Mesendoderm (in vitro differentiated cells): ENCODE measurements at regions not wholly inside any gene's neighbourhood (a gene's known extent, or its start where the extent isn't known, plus 50 kb on each side); places are given as distances from the start of the nearest gene placed in this dataset.
A peak's percentile ranks its signal among the peaks of the same experiment; 100 is the strongest.

Source experiments
- DNase-seq: peaks from one replicate; pipeline ENCODE4 v3.0.0; 2013
- H2AK5ac ChIP-seq: 2 replicates; pipeline ENCODE4 v1.6.1; 2013; ENCODE audit warnings: low read length, inconsistent platforms
- H2BK120ac ChIP-seq: 2 replicates; pipeline ENCODE4 v1.6.1; 2013; ENCODE audit warnings: low read depth, mild to moderate bottlenecking, low read length, moderate library complexity, mixed read lengths
- H2BK15ac ChIP-seq: replicated peaks from 2 replicates; pipeline ENCODE4 v1.6.1; 2013; ENCODE audit warnings: low read depth, mild to moderate bottlenecking, moderate library complexity
- H2BK5ac ChIP-seq: 2 replicates; pipeline ENCODE4 v1.6.1; 2013; ENCODE audit warnings: low read length, inconsistent platforms
- H3K18ac ChIP-seq: 2 replicates; pipeline ENCODE4 v1.6.1; 2013; ENCODE audit warnings: mild to moderate bottlenecking, low read length, mixed read lengths
- H3K23ac ChIP-seq: one replicate; pipeline ENCODE4 v1.6.1; 2013; ENCODE audit warnings: low read length
- H3K27ac ChIP-seq: 2 replicates; pipeline ENCODE4 v1.5.1; 2013; ENCODE audit warnings: low read depth, mild to moderate bottlenecking, inconsistent platforms, low read length, moderate library complexity
- H3K27me3 ChIP-seq: 2 replicates; pipeline ENCODE4 v1.6.1; 2013; ENCODE audit warnings: low read length, control low read depth, mild to moderate bottlenecking, inconsistent platforms; ENCODE audit not compliant: insufficient read depth, poor library complexity
- H3K36me3 ChIP-seq: 2 replicates; pipeline ENCODE4 v1.6.1; 2013; ENCODE audit warnings: low read length, inconsistent platforms; ENCODE audit not compliant: control insufficient read depth, insufficient read depth
- H3K4ac ChIP-seq: one replicate; pipeline ENCODE4 v1.6.1; 2013; ENCODE audit warnings: low read depth, mild to moderate bottlenecking, low read length, moderate library complexity
- H3K4me1 ChIP-seq: 2 replicates; pipeline ENCODE4 v1.6.1; 2013; ENCODE audit warnings: low read depth, low read length, inconsistent platforms; ENCODE audit not compliant: control insufficient read depth
- H3K4me2 ChIP-seq: 2 replicates; pipeline ENCODE4 v1.6.1; 2013; ENCODE audit warnings: low read length
- H3K4me3 ChIP-seq: 2 replicates; pipeline ENCODE4 v1.5.1; 2013; ENCODE audit warnings: mild to moderate bottlenecking, low read length
- H3K56ac ChIP-seq: one replicate; pipeline ENCODE4 v1.6.1; 2013; ENCODE audit warnings: low read length
- H3K79me1 ChIP-seq: 2 replicates; pipeline ENCODE4 v1.6.1; 2013; ENCODE audit warnings: low read length, inconsistent platforms
- H3K79me2 ChIP-seq: 2 replicates; pipeline ENCODE4 v1.6.1; 2013; ENCODE audit warnings: mild to moderate bottlenecking, low read length; ENCODE audit not compliant: control insufficient read depth, insufficient read depth
- H3K9ac ChIP-seq: 2 replicates; pipeline ENCODE4 v1.6.1; 2013; ENCODE audit warnings: low read length, inconsistent platforms
- H4K5ac ChIP-seq: one replicate; pipeline ENCODE4 v1.6.1; 2013; ENCODE audit warnings: low read length
- H4K8ac ChIP-seq: one replicate; pipeline ENCODE4 v1.6.1; 2013; ENCODE audit warnings: low read depth, mild to moderate bottlenecking, control low read depth, low read length, moderate library complexity
- WGBS: extraction: QIAGEN DNeasy Blood & Tissue Kit; methylation state at CpG from one replicate; pipeline ENCODE4 v1.1.7; 2013; ENCODE audit warnings: low lambda C conversion rate, missing lambda C conversion rate; ENCODE audit not compliant: insufficient coverage; ENCODE audit errors: extremely low coverage; 5-methylcytosine and 5-hydroxymethylcytosine counted together

DNA sequence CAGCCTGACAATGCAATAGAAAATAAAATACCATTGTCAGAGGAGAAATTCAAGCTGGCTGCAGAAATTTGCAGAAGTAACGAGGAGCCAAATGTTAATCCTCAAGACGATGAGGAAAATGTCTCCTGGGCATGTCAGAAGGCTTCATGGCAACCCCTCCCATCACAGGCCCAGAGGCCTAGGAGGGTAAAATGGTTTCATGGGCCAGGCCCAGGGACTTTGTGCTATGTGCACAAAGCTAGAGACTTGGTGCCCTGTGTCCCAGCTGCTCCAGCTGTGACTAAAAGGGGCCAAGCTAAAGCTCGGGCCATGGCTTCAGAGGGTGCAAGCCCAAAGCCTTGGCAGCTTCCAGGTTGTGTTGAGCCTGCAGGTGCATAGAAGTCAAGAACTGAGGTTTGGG is 431.7 kb downstream of the LMO7 start:
- Histone ChIP-seq H2BK5ac (no peak overlapping the region), H4K5ac (no peak overlapping the region), H4K8ac (no peak overlapping the region)

GRCh38 chr13:76053181-76053580 is 417.1 kb downstream of the LMO7 start:
- no peak overlapping the region for H3K27ac ChIP-seq
- no peaks in the 10 kb centered on the region for H3K4me1 ChIP-seq
- H2AK5ac ChIP-seq: no peak overlapping the region
- H3K36me3 ChIP-seq: no peaks in the 10 kb centered on the region
- no peak overlapping the region for H2BK5ac ChIP-seq
- no peaks in the 10 kb centered on the region for H3K27me3 ChIP-seq
- no peak overlapping the region for H3K23ac ChIP-seq
- no peak overlapping the region for H3K56ac ChIP-seq
- H3K79me2 ChIP-seq: no peaks in the 10 kb centered on the region
- H3K4me3 ChIP-seq: no peak overlapping the region
- no peak overlapping the region for H3K4ac ChIP-seq
- H3K79me1 ChIP-seq: no peaks in the 10 kb centered on the region
- H4K8ac ChIP-seq: no peak overlapping the region
- no peak overlapping the region for H3K9ac ChIP-seq
- H3K18ac ChIP-seq: no peak overlapping the region
- no peak overlapping the region for H3K4me2 ChIP-seq
- DNase-seq: peak; percentile 39
- WGBS: no CpG with 5 or more reads among the region's 1 CpG
- H2BK120ac ChIP-seq: no peak overlapping the region
- no peak overlapping the region for H2BK15ac ChIP-seq
- H4K5ac ChIP-seq: no peak overlapping the region

More for the DNA sequence above, 431.7 kb downstream of the LMO7 start:
- no peak overlapping the region for H3K4me3 ChIP-seq
- no peak overlapping the region for H3K56ac ChIP-seq
- no peak overlapping the region for H3K23ac ChIP-seq
- H3K4ac ChIP-seq: no peak overlapping the region
- no peaks in the 10 kb centered on the region for H3K4me1 ChIP-seq
- no peak overlapping the region for H3K4me2 ChIP-seq
- H2BK15ac ChIP-seq: no peak overlapping the region
- H3K27ac ChIP-seq: no peak overlapping the region
- no peaks in the 10 kb centered on the region for H3K27me3 ChIP-seq
- H3K79me1 ChIP-seq: no peaks in the 10 kb centered on the region
- H2BK120ac ChIP-seq: no peak overlapping the region
- H3K36me3 ChIP-seq: no peaks in the 10 kb centered on the region
- WGBS: no CpG with 5 or more reads among the region's 3 CpGs
- no peak for DNase-seq
- H2AK5ac ChIP-seq: no peak overlapping the region
- no peak overlapping the region for H3K18ac ChIP-seq
- no peaks in the 10 kb centered on the region for H3K79me2 ChIP-seq
- H3K9ac ChIP-seq: no peak overlapping the region

DNA sequence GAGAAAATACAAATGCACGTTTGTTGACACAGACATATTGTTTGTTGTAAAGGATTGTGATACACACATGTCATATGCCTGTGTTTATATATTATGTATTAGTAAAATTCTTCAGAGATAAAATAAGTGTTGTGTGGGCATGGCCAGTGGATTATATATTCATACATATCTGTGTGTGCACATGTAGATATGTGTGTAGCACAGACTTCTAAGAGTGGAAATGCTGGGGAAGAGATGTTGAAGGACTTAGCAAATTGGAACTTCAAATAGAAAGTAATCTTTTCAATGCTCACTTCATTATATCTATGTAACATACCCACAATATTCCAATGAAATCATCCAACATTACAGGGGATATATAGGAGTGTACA is 413.2 kb downstream of the LMO7 start:
- Histone ChIP-seq H3K9ac (no peak overlapping the region), H3K4me2 (no peak overlapping the region), H3K4me1 (no peaks in the 10 kb centered on the region), H3K4ac (no peak overlapping the region), H3K27ac (no peak overlapping the region), H4K8ac (no peak overlapping the region), H3K56ac (no peak overlapping the region), H2BK120ac (no peak overlapping the region), H2BK15ac (no peak overlapping the region), H3K4me3 (no peak overlapping the region), H3K23ac (no peak overlapping the region), H2BK5ac (no peak overlapping the region), H2AK5ac (no peak overlapping the region), H3K79me1 (no peaks in the 10 kb centered on the region), H3K27me3 (no peaks in the 10 kb centered on the region), H4K5ac (no peak overlapping the region), H3K36me3 (no peaks in the 10 kb centered on the region), H3K18ac (no peak overlapping the region), H3K79me2 (no peaks in the 10 kb centered on the region)
- no peak for DNase-seq
- WGBS: no CpG with 5 or more reads among the region's 1 CpG

- Histone ChIP-seq H4K5ac (no peak overlapping the region), H3K4me1 (no peaks in the 10 kb centered on the region), H2BK15ac (no peak overlapping the region), H3K23ac (no peak overlapping the region), H2BK5ac (no peak overlapping the region), H3K4ac (no peak overlapping the region), H3K27ac (no peak overlapping the region), H4K8ac (no peak overlapping the region), H2BK120ac (no peak overlapping the region), H3K9ac (no peak overlapping the region), H3K56ac (no peak overlapping the region), H3K36me3 (no peaks in the 10 kb centered on the region), H3K79me2 (no peaks in the 10 kb centered on the region), H2AK5ac (no peak overlapping the region), H3K18ac (no peak overlapping the region), H3K4me3 (no peak overlapping the region), H3K27me3 (no peaks in the 10 kb centered on the region), H3K79me1 (no peaks in the 10 kb centered on the region), H3K4me2 (no peak overlapping the region)
- no peak for DNase-seq
- no CpG with 5 or more reads among the region's 3 CpGs for WGBS
These were observed 412.7 kb downstream of the LMO7 start for GRCh38 chr13:76048675-76049375.

GRCh38 chr13:76048131-76048530 is 412.0 kb downstream of the LMO7 start:
- no peaks in the 10 kb centered on the region for H3K79me2 ChIP-seq
- no peak overlapping the region for H3K9ac ChIP-seq
- H2BK5ac ChIP-seq: no peak overlapping the region
- DNase-seq: no peak
- no peak overlapping the region for H3K4me2 ChIP-seq
- H3K18ac ChIP-seq: no peak overlapping the region
- H3K4ac ChIP-seq: no peak overlapping the region
- H3K56ac ChIP-seq: no peak overlapping the region
- no peaks in the 10 kb centered on the region for H3K4me1 ChIP-seq
- H4K5ac ChIP-seq: no peak overlapping the region
- H3K27ac ChIP-seq: no peak overlapping the region
- H3K27me3 ChIP-seq: no peaks in the 10 kb centered on the region
- no peak overlapping the region for H2BK15ac ChIP-seq
- no peaks in the 10 kb centered on the region for H3K36me3 ChIP-seq
- no peaks in the 10 kb centered on the region for H3K79me1 ChIP-seq
- no peak overlapping the region for H3K23ac ChIP-seq
- no CpG with 5 or more reads among the region's 3 CpGs for WGBS
- no peak overlapping the region for H4K8ac ChIP-seq
- H2AK5ac ChIP-seq: no peak overlapping the region
- H3K4me3 ChIP-seq: no peak overlapping the region
- no peak overlapping the region for H2BK120ac ChIP-seq

DNA sequence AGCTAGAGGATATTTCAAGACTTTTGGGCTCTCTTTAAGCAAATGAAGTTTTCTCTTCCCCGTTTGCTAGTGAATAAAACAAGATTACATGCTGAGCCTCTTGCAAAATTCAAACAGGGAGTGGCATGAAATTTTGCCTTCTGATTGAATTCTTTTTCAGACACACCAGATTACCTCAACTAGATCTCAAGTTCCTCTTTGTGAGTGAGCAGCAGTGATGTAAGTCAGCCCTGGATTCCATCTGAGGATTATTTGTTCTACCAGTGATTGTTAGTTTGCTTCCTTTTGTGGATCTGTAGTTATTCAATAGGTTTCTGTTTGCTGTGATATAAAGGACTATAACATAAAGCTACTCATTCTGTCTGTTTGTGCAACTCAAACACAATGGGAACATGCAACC is 407.7 kb downstream of the LMO7 start:
- Histone ChIP-seq H3K79me2 (no peaks in the 10 kb centered on the region), H3K79me1 (no peaks in the 10 kb centered on the region), H3K4ac (no peak overlapping the region), H3K4me1 (no peaks in the 10 kb centered on the region), H4K8ac (no peak overlapping the region), H3K4me2 (no peak overlapping the region), H3K36me3 (no peaks in the 10 kb centered on the region), H3K23ac (no peak overlapping the region), H3K18ac (no peak overlapping the region), H2AK5ac (no peak overlapping the region), H2BK120ac (no peak overlapping the region), H4K5ac (no peak overlapping the region), H3K9ac (no peak overlapping the region), H3K56ac (no peak overlapping the region), H3K4me3 (no peak overlapping the region), H2BK5ac (no peak overlapping the region), H3K27ac (no peak overlapping the region), H2BK15ac (no peak overlapping the region), H3K27me3 (no peaks in the 10 kb centered on the region)
- DNase-seq: no peak
- WGBS: no CpG with 5 or more reads among the region's 1 CpG
